KOPT-K1 (cell line): ENCODE measurements at regions not wholly inside any gene's neighbourhood (a gene's known extent, or its start where the extent isn't known, plus 50 kb on each side); places are given as distances from the start of the nearest gene placed in this dataset.

ENCODE experiments used
- H3K27ac ChIP-seq: fragments of 200-600 bp; sonication (generic); 2 replicates; pipeline ENCODE4 v1.5.1; 2016; ENCODE audit warnings: antibody characterized with exemption, mild to moderate bottlenecking, low read depth, low read length; ENCODE audit not compliant: poor library complexity, severe bottlenecking
- H3K36me3 ChIP-seq: fragments of 200-600 bp; sonication (generic); 2 replicates; pipeline ENCODE4 v1.5.1; 2017; ENCODE audit warnings: antibody characterized with exemption, mild to moderate bottlenecking, low read length, moderate library complexity; ENCODE audit not compliant: insufficient read depth
- H3K9me3 ChIP-seq: fragments of 200-600 bp; sonication (generic); 2 replicates; pipeline ENCODE4 v1.5.1; 2017; ENCODE audit warnings: antibody characterized with exemption, low read length, mild to moderate bottlenecking; ENCODE audit not compliant: insufficient read depth, poor library complexity, severe bottlenecking

- Histone ChIP-seq H3K27ac (no peak overlapping the region), H3K9me3 (no peaks in the 10 kb centered on the region), H3K36me3 (no peaks in the 10 kb centered on the region)
Measured at GRCh38 chr6:66418906-66419305, 711.9 kb upstream of the EYS start.

- no peaks in the 10 kb centered on the region for H3K9me3 ChIP-seq
- no peaks in the 10 kb centered on the region for H3K36me3 ChIP-seq
- H3K27ac ChIP-seq: no peak overlapping the region
Measured at GRCh38 chr6:66403966-66404365, 696.9 kb upstream of the EYS start.

- Histone ChIP-seq H3K9me3 (no peaks in the 10 kb centered on the region), H3K36me3 (no peaks in the 10 kb centered on the region), H3K27ac (no peak overlapping the region)
Measured at GRCh38 chr6:66402873-66403272, 695.8 kb upstream of the EYS start.

DNA sequence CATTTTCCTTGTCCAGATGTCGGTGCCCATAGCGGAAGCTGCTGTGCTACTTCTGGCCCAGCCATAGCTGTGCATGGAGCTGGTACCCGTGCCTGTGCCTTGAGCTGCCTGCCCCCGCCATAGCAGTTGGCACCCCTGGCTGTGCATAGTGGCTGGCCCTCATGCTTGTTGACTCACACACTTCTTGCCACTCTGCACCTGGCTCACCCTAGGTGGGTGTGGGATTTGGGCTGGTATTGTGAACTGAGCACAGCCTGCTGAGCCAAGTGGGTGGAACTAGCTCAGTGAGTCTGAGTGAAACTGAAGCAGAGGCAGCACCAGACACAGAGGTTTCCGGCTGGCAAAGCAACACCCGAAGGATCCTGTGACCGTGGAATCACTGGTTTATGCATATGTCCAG, 689.5 kb upstream of the EYS start:
- H3K27ac ChIP-seq: no peak overlapping the region
- H3K9me3 ChIP-seq: no peaks in the 10 kb centered on the region
- H3K36me3 ChIP-seq: no peaks in the 10 kb centered on the region

DNA sequence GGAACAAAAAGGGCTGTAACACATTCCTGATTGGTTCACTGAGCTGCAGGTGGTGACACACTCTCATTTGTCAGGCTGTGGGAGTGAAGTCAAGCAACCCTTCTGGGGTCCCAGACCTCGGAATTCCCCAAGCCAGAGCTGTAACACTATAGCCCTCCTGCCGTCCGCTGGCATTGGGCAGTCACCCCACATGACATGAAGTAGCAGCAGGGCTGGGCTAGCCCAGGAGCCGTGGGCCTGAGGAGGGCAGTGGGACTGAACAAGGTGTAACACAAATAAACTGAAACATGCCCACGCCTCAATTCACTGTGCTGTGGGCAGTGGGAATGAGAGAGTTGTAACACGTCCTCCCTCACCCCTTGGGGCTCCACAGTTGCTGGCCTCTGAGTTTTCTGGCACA, 689.1 kb upstream of the EYS start:
- H3K9me3 ChIP-seq: no peaks in the 10 kb centered on the region
- no peak overlapping the region for H3K27ac ChIP-seq
- H3K36me3 ChIP-seq: no peaks in the 10 kb centered on the region

DNA sequence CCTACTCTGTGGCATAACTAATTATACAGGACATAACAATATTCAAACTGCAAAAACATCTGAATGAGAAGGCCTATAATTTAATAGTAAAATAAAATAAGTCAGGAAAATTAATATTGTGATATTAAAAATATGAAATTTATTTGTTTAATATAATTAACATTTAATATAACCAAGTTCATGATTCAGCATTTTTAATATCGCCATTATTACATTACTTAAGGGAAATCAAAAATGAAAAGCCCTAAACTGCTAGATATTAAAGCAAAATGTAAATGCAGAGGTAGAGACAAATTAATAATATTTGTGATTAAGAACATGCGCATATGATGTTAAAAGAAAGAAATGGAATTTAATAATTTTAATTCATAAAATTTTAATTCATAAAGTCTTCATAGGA, 683.4 kb upstream of the EYS start:
- H3K9me3 ChIP-seq: no peaks in the 10 kb centered on the region
- H3K36me3 ChIP-seq: no peaks in the 10 kb centered on the region
- H3K27ac ChIP-seq: no peak overlapping the region

GRCh38 chr6:66376001-66376400, 669.0 kb upstream of the EYS start:
- H3K36me3 ChIP-seq: no peaks in the 10 kb centered on the region
- no peak overlapping the region for H3K27ac ChIP-seq
- H3K9me3 ChIP-seq: no peaks in the 10 kb centered on the region

DNA sequence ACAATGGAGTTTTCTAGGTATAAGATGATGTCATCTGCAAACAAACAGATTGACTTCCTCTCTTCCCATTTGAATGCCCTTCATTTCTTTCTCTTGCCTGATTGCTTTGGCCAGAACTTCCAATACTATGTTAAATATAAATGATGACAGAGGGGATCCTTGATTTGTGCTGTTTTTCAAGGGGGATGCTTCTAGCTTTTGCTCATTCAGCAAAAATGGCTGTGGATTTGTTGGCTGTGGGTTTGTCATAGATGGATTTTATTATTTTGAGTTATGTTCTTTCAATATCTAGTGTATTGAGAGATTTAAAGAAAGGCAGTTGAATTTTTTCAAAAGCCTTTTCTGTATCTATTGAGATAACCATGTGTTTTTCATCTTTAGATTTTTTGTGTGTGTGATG, 662.4 kb upstream of the EYS start:
- no peak overlapping the region for H3K27ac ChIP-seq
- no peaks in the 10 kb centered on the region for H3K36me3 ChIP-seq
- H3K9me3 ChIP-seq: no peaks in the 10 kb centered on the region

GRCh38 chr6:66362888-66363287, 655.9 kb upstream of the EYS start:
- Histone ChIP-seq H3K27ac (no peak overlapping the region), H3K9me3 (no peaks in the 10 kb centered on the region), H3K36me3 (no peaks in the 10 kb centered on the region)

GRCh38 chr6:66361886-66362285, 654.9 kb upstream of the EYS start:
- no peaks in the 10 kb centered on the region for H3K9me3 ChIP-seq
- no peaks in the 10 kb centered on the region for H3K36me3 ChIP-seq
- H3K27ac ChIP-seq: no peak overlapping the region

DNA sequence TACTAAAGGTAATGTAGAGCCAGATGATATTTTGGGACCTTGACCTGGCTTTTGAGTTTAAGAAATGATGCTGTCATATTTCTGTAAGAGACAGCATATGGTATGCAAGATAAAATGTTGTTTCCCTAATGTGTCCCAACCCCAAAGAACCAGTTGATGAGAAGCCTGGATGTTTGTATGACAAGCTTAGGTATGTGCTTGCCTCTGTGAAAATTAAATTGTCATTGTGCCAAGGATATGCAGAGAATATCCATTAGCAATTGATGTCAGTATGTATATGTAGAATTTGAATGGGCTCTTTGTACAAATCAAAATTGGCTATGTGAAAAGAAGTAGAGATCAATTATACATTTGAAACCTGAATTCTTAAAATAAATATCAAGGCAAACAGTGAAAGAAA, 650.8 kb upstream of the EYS start:
- no peaks in the 10 kb centered on the region for H3K36me3 ChIP-seq
- H3K9me3 ChIP-seq: no peaks in the 10 kb centered on the region
- no peak overlapping the region for H3K27ac ChIP-seq

DNA sequence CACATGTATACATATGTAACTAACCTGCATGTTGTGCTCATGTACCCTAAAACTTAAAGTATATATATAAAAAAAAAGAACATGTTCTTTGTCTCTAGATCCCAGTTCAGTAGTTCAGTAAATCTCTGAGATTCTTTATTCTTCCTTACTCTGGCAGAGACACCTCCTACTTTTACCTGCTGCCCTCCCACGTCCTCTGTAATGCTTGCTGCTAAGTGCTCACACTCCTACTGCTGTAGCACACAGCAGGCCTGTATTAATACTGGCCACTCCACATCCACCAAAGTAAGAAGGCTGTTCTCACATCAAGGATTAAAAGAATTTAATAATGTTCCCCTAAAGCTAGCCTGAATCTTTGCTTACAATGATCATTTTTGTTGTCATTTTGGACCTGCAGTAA, 648.4 kb upstream of the EYS start:
- Histone ChIP-seq H3K27ac (no peak overlapping the region), H3K36me3 (no peaks in the 10 kb centered on the region)

DNA sequence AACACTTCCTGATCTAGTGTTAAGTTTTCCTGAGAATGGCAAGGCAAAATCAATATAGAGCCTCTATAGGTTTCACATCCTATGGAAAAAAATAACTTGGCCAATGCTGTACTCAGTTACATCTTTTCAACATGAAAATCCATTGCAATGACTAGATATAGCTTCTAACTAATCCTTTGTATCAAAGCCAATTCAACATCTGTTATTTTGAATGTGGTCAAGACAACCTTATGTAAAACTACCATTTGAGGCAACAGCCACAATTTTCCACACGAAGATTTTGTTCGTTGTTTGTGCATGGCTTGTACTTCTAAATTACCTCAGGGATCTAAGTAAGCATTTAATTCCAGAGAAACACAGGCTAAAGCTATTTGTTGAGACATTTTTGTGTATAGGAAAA, 637.8 kb upstream of the EYS start:
- Histone ChIP-seq H3K27ac (no peak overlapping the region), H3K36me3 (no peaks in the 10 kb centered on the region), H3K9me3 (no peaks in the 10 kb centered on the region)

More for the DNA sequence above, 648.4 kb upstream of the EYS start:
- no peaks in the 10 kb centered on the region for H3K9me3 ChIP-seq

GRCh38 chr6:66340736-66341135, 633.7 kb upstream of the EYS start:
- no peaks in the 10 kb centered on the region for H3K9me3 ChIP-seq
- no peak overlapping the region for H3K27ac ChIP-seq

DNA sequence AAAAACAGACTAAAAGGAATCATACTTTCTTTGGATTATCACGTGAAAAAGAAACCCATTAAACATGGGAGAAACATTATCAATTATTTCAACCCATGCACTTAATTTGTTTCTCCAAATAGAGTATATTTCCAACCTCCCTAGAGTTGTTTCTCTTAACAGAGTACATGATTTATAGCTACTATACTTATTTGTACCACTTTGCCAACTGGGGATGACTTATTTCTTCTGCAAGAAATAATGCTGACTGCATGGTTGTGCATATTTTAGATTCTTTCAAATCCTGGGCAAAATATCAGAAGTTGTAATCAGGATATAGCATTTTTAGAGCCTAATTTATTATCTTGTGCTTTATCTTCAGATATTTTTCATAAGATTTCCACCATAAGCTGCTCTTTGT, 629.1 kb upstream of the EYS start:
- Histone ChIP-seq H3K27ac (no peak overlapping the region), H3K9me3 (no peaks in the 10 kb centered on the region), H3K36me3 (no peaks in the 10 kb centered on the region)

More at GRCh38 chr6:66340736-66341135, 633.7 kb upstream of the EYS start:
- H3K36me3 ChIP-seq: no peaks in the 10 kb centered on the region

- H3K27ac ChIP-seq: no peak overlapping the region
- H3K36me3 ChIP-seq: no peaks in the 10 kb centered on the region
- H3K9me3 ChIP-seq: no peaks in the 10 kb centered on the region
Measured at GRCh38 chr6:66328200-66328599, 621.2 kb upstream of the EYS start.

DNA sequence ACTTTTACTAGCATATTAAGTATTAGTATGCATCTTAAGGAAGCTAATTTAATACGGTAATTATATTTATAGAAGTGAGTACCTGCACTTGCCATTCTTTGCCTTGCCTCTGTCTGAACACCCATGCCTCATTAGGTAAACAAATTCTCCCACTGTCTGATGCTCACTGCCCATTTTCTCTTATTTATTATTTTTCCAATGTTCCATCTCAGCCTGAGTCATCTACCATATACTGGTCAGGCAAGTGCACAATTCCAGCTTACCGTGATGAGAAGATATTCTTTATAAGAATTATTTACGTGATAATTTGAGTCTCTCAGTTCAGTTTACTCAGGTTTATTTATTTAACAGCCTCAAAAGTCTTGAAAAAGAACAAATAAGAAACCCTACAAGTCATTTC, 619.2 kb upstream of the EYS start:
- no peaks in the 10 kb centered on the region for H3K36me3 ChIP-seq
- no peaks in the 10 kb centered on the region for H3K9me3 ChIP-seq
- H3K27ac ChIP-seq: no peak overlapping the region
